HL-60 (cell line): ENCODE measurements at regions not wholly inside any gene's neighbourhood (a gene's known extent, or its start where the extent isn't known, plus 50 kb on each side); places are given as distances from the start of the nearest gene placed in this dataset.

ENCODE experiments used
- DNase-seq, 2 experiments: peaks; one replicate each; pipeline ENCODE4 v3.0.0-alpha.2; 2010 to 2020; ENCODE audit warnings: low read depth in 1 of 2, low spot score in 1 of 2
- H3K27ac ChIP-seq: fragments of 250-450 bp; sonication (Bioruptor Pico); replicated peaks from 2 replicates; pipeline ENCODE4 v1.5.1; 2020; ENCODE audit warnings: mild to moderate bottlenecking, moderate library complexity
- H3K27me3 ChIP-seq: fragments of 250-450 bp; sonication (Bioruptor Pico); 2 replicates; pipeline ENCODE4 v1.5.1; 2021; ENCODE audit warnings: mild to moderate bottlenecking, moderate library complexity; ENCODE audit not compliant: insufficient read depth, poor library complexity, severe bottlenecking
- H3K4me3 ChIP-seq: replicated peaks from 2 replicates; pipeline ENCODE4 v1.5.1; 2011; ENCODE audit warnings: mild to moderate bottlenecking, control low read depth, low read length; ENCODE audit not compliant: insufficient read depth
- GABPA ChIP-seq: IDR thresholded peaks from 2 replicates; pipeline ENCODE4 v1.6.1; 2012; ENCODE audit warnings: low read depth
- POLR2AphosphoS5 ChIP-seq: IDR thresholded peaks from 2 replicates; pipeline ENCODE4 v1.6.1; 2012; ENCODE audit warnings: low read depth
- SPI1 ChIP-seq: IDR thresholded peaks from 2 replicates; pipeline ENCODE4 v1.6.1; 2012; ENCODE audit warnings: low read depth, mild to moderate bottlenecking, borderline replicate concordance
- TF ChIP-seq, protein P1 (sequence below): IDR thresholded peaks from one replicate; pipeline ENCODE4 v1.5.1; 2011; ENCODE audit warnings: low read length, control low read depth, inconsistent platforms; ENCODE audit not compliant: insufficient read depth
- TF ChIP-seq, protein P2 (sequence below): IDR thresholded peaks from 2 replicates; pipeline ENCODE4 v1.6.1; 2012; ENCODE audit warnings: low read depth; ENCODE audit not compliant: insufficient replicate concordance

DNA sequence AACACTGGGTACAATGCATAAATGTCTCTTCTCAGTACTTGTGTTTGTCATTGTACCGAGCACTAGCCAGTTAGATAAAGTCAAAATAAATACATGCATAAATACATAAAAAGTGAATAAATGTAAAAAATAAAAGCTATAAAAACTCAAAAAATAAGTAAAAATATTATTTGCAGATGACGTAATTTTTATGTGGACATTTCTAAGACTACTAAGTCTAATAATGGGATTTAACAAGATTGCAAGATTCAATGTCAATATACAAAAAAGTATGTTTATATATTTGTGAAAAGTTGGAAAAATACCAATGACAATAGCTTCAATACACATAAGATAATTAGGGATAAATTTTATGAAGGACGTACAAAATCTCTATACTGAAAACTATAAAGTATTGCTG lies 639.6 kb downstream of the CBLN4 start:
- no peak overlapping the region for H3K4me3 ChIP-seq
- H3K27ac ChIP-seq: no peak overlapping the region
- TF ChIP-seq, protein P1, sequence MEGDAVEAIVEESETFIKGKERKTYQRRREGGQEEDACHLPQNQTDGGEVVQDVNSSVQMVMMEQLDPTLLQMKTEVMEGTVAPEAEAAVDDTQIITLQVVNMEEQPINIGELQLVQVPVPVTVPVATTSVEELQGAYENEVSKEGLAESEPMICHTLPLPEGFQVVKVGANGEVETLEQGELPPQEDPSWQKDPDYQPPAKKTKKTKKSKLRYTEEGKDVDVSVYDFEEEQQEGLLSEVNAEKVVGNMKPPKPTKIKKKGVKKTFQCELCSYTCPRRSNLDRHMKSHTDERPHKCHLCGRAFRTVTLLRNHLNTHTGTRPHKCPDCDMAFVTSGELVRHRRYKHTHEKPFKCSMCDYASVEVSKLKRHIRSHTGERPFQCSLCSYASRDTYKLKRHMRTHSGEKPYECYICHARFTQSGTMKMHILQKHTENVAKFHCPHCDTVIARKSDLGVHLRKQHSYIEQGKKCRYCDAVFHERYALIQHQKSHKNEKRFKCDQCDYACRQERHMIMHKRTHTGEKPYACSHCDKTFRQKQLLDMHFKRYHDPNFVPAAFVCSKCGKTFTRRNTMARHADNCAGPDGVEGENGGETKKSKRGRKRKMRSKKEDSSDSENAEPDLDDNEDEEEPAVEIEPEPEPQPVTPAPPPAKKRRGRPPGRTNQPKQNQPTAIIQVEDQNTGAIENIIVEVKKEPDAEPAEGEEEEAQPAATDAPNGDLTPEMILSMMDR: no peak
- TF ChIP-seq GABPA (no peak), POLR2AphosphoS5 (no peak), SPI1 (no peak)
- TF ChIP-seq, protein P2, sequence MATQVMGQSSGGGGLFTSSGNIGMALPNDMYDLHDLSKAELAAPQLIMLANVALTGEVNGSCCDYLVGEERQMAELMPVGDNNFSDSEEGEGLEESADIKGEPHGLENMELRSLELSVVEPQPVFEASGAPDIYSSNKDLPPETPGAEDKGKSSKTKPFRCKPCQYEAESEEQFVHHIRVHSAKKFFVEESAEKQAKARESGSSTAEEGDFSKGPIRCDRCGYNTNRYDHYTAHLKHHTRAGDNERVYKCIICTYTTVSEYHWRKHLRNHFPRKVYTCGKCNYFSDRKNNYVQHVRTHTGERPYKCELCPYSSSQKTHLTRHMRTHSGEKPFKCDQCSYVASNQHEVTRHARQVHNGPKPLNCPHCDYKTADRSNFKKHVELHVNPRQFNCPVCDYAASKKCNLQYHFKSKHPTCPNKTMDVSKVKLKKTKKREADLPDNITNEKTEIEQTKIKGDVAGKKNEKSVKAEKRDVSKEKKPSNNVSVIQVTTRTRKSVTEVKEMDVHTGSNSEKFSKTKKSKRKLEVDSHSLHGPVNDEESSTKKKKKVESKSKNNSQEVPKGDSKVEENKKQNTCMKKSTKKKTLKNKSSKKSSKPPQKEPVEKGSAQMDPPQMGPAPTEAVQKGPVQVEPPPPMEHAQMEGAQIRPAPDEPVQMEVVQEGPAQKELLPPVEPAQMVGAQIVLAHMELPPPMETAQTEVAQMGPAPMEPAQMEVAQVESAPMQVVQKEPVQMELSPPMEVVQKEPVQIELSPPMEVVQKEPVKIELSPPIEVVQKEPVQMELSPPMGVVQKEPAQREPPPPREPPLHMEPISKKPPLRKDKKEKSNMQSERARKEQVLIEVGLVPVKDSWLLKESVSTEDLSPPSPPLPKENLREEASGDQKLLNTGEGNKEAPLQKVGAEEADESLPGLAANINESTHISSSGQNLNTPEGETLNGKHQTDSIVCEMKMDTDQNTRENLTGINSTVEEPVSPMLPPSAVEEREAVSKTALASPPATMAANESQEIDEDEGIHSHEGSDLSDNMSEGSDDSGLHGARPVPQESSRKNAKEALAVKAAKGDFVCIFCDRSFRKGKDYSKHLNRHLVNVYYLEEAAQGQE: no peak
- H3K27me3 ChIP-seq: no peaks in the 10 kb centered on the region
- DNase-seq: no peak

DNA sequence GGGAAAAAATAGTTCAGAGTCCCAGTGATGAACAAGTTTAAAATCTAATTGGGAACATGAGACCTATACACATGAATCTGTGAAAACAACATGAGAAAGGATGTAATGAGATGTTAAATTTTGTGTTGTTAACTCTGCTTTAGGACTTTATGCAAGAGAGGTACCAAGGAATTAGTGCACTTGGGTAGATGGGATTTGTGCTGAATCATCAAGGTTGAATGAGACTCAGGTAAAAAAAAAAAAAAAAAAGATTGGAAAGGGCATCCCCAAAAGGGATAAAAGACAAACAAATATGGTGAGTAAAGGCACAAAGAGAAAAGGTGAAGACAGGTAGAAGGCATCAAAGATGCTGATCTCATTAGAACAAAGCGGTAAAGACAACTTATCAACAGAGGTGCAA lies 644.4 kb downstream of the CBLN4 start:
- H3K27me3 ChIP-seq: no peaks in the 10 kb centered on the region
- DNase-seq: no peak
- TF ChIP-seq GABPA (no peak), POLR2AphosphoS5 (no peak), SPI1 (no peak)
- TF ChIP-seq, protein P1: no peak
- TF ChIP-seq, protein P2: no peak

DNA sequence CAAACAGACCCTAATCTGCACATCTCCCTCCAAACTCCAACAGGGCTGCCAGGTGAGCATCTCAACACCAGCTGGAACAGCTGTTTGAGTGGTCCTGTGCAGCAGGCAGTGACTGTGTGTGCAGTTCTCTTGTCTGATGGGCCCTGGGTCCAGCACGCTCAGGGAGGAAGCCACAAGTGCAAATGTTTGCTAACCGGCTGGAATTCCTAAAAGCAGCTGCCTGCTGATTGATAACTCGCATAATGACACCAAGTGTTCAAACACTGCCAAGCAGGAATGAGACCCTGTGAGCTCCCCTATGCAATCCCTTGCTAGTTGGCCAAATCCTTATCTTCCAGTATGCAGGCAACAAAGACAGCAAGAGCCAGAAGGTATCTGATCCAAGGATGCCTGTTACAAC lies 650.6 kb downstream of the CBLN4 start:
- H3K27ac ChIP-seq: no peak overlapping the region
- no peaks in the 10 kb centered on the region for H3K27me3 ChIP-seq
- no peak for TF ChIP-seq SPI1
- DNase-seq: no peak
- no peak overlapping the region for H3K4me3 ChIP-seq

More for the DNA sequence above, 644.4 kb downstream of the CBLN4 start:
- H3K4me3 ChIP-seq: no peak overlapping the region
- H3K27ac ChIP-seq: no peak overlapping the region

DNA sequence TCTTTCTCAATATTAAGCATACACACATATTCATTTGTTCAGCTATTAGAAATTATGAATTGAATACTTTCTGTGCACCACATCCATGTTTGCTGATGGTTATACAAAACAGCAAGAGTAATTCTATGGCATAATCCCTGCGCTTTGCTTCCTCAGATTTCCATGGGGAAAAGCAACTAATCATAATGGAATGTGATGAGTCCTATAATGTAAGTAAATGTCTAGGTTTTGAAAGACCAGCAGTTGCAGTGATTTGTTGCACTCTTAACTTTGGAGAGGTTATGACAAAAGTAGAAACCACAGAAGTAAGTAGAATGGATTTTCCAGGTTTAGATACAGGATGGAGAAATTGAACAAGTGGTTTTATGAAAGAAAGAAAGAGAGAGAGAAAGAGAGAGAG lies 652.1 kb downstream of the CBLN4 start:
- Histone ChIP-seq H3K4me3 (no peak overlapping the region), H3K27ac (no peak overlapping the region), H3K27me3 (no peaks in the 10 kb centered on the region)
- TF ChIP-seq SPI1 (no peak), POLR2AphosphoS5 (no peak)
- TF ChIP-seq, protein P1: no peak
- TF ChIP-seq, protein P2: no peak
- DNase-seq: no peak
